Activated CD4-positive, alpha-beta T cell treated with anti-CD3 and anti-CD28 coated beads for 1 hour (primary cell): ENCODE measurements at regions not wholly inside any gene's neighbourhood (a gene's known extent, or its start where the extent isn't known, plus 50 kb on each side); places are given as distances from the start of the nearest gene placed in this dataset.

Experiments
- DNase-seq: peaks from one replicate; pipeline ENCODE4 v3.0.0-alpha.2; 2020

DNA sequence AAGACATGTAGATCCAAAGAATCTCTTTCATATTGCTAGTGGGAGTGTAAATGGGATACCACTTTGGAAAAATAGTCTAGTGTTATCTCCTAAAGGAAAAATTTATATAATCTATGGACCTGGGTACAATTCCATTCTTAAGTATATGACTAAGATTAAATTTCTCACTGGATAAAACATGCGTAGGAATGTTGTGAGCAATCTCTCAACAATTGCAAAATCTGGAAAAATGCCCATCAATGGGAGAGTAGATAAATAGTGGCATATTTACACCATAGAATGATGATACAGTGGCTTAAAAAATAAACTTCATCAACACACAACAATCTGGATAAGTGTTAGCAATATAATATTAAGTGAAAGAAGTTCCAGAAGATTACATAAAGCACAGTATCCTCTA is 469.5 kb downstream of the MAN2A1 start:
- DNase-seq, result no peak

DNA sequence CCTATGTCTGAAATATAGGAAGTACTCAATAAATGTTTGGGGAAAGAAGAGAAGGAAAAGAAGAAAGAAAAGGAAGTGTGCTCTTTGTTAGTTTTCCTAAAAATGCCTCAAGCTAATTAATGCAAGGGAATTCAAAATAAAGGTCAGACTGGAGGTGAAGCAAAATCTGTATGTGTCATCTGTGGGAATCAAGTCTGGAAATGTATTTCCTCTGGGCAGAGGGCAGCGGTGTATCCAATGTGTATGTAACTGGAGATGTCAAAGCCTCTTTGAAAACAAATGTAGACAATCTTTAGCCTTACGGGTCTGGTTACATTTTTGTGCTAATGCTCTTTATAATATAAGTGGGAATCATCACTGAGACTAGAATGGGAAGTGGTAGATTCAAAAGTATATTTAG is 471.4 kb downstream of the MAN2A1 start:
- no peak for DNase-seq

DNA sequence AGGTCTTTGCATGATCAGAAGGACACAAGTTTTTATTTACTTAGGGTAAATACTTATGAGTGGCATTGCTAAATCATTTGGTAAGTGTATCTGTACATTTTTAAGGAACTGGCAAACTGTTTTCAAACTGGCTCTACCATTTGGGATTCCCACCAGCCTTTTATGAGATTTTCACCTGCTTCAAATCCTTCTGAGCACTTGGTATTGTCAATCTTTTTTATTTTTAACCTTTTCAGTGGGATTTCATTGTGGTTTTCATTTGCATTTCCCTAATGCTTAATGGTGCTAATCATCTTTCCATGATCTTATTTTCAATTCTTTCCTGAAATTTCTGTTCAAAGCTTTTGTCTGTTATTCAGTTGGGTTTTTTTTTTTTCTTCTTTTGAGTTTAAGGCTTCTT is 475.6 kb downstream of the MAN2A1 start:
- no peak for DNase-seq

DNA sequence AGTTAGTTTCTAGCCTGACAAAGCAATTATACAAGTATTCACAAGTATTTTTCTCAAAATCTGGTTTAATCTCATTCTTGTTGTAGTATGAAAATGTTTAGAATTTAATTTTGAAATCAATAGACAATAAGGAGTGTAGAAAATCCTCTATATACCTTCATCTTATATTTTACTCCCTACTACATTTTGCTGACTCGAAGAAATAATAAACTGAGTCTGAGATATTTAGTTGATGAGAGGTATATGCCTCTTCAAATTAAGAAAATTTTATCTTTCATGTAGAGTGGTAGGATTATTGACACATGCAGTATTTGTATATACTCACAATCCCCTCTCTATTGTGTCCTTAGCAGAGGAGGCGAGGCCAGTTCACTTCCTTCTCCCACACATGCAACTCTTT is 477.7 kb downstream of the MAN2A1 start:
- no peak for DNase-seq

DNA sequence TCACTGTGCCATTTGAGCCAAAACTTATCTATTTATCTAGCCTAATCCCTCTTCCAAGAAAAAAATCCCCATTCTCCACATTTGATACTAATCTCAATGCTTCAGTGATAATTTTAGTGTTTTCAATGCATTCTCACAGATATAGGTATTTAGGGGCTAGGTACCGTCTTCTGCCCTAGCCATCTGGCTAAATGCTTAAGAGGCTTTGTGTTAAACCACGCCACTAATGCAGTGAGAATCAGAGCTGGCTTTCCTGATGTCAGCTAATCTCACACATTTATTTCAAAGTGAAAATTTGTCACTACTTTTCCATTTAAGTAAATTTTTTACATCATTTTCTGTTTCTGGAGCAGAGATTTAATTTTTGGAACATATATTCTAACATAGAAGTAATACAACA is 479.7 kb downstream of the MAN2A1 start:
- no peak for DNase-seq

DNA sequence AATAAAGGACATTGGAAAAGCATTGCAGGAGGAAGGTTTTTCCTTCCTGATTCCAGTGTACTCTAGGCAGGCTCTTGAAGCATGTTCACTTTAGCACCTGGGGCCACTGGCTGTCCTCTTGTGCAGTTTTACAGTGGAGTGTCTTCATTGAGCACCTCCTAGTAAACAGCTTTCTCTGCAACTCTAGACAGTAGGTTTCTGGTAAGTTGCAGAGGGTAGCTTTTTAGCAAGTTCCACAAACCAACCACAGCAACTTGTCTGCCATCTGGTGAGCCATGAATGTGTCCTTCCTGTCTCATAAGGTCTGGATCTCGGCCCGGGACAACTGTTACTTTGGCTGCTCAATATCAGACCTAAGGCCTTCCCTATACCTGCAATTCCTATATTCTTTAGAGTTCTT is 488.0 kb downstream of the MAN2A1 start:
- no peak for DNase-seq

DNA sequence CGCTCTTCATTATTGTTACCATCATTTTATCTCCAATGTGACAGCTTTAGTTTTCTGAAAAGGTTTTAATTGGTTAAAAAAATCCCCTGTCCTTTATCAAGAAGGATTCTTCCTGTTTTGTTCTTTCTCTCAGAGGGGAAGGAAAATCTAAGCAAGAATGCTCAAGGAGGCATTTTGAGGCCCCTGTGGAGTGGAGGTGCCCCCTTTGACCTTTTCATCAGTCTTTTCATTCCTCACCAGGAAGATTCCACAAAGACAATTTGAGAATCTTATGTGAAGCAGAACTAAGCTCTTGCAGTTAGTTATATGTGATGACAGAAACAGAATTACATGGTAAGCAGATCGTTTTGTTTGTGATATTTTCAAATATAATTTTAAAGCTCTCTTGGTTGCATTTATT is 489.6 kb downstream of the MAN2A1 start:
- DNase-seq, result no peak

DNA sequence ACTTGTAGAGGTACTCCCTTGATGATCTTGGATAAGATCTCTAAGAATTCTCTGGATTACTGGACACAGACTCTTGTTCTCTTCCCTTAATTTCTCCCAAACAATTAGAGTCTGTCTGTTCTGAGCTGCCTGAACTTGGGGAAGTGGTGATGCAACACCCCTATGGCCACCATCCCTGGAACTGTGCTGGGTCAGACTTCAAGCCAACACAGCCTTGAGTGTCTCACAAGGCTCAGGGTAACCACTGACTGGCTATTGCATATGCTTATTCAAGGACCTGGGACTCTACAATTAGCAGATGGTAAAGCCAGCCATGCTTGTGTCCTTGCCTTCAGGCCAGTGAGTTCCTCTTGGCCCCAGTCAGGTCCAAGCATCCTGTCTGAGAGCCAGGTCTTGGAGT is 504.5 kb downstream of the MAN2A1 start:
- DNase-seq, result no peak

DNA sequence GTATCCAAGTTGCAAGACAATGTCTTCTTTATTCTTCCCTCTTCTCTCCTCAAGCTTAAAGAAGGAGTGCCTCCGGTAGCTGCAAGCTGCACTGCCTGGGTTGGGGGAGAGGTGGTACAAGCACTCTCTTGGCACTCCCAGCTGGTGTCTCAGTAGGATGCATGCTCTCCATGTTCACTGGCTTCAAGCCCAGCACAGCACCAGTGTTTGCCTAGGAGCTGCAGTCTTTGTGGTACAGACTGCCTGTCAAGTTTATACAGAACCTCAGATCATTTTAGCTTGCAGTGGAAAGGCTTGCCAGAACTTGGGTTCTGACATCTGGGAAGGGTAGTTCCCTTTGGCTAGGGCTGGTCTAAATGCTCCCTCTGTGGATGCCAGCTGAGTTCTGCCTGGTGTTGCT is 505.6 kb downstream of the MAN2A1 start:
- no peak for DNase-seq

DNA sequence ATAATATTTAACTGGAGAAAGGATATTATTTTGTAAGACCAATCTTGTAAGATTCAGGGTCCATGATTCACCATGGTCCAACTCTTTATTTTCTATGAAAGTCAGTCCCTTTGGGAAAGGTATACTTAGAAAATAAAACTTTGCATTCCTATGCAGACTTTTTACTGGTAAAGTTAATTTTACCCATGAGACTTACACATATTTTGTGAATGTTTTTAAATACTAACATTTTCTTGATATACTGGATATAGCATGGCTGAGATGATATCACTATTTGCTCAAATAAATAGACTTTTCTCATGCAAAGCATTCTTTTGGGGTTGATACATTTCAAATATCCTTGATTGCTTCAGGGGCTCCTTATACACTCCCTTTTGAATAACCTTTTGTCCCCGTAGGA is 512.1 kb downstream of the MAN2A1 start:
- DNase-seq, result no peak

DNA sequence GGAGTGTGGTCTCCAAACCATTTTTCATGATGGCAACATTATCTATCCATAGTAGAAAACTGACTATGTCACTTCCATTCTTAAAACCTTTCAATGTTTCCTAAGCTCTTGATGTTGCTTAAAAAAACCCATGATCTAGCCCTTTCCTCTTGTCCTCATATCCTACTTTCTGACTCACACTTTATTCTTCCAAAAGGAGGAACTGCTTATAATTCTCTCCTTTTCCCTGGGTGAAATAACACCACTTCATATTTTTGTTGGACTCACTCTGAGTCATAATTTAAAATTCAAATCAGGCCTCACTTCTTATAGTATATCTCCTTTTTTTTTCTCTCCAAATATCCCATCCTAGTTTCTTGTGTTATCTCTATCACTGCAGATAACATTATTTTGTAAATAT is 513.9 kb downstream of the MAN2A1 start:
- no peak for DNase-seq

DNA sequence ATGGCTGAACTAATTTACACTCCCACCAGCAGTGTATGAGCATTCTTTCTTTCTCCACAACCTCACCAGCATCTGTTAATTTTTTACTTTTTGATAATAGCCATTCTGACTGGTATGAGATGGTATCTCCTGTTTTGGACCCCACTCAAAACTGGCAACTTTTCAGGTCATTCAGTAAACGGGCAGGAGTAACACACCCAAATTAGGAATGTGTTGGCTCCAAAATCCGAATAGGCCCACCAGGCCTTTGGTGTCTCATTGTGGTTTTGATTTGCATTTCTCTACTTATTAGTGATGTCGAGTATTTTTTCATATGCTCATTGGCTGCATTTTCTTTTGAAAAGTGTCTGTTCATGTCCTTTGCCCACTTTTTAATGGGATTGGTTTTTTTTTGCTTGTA is 517.1 kb downstream of the TMEM232 start:
- no peak for DNase-seq

DNA sequence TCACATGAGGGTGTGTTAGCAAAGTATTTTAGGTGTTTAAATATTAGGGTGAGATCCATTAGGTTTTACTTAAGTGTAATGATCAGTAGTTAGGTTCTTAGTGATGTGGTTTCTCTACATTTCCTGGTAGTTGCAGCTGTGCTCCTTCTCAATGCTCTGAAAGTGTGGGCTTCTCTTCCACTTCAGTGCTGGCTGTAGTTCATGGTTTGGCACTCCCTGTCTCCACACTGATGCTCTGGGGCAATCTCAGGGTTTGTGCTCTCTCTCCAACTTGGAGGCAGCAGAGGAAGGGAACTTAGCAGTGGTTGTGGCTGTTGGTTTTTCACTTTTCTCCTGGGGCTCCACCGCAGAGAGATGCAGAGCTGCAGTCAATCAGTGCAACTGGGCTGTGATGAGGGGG is 507.5 kb downstream of the TMEM232 start:
- no peak for DNase-seq

DNA sequence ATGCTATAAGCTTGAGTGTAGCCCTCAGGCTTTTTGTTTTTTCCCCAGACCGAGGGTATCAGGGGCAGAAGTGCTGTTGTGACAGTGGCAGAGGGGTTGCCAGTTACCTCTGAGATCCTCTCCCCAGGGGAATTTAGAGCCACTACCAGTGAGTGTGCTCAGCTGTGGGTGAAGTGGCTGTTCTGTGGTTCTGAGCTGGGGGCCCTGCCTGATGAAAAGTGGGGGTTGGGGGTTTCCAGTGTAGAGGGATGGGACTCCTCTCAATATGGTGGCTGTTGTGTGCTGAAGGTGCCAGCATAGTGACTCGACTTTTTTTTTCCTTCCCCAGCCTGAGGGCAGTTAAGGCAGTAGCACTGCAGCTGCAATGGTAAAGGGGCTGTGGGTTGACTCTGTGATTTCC is 506.7 kb downstream of the TMEM232 start:
- no peak for DNase-seq

DNA sequence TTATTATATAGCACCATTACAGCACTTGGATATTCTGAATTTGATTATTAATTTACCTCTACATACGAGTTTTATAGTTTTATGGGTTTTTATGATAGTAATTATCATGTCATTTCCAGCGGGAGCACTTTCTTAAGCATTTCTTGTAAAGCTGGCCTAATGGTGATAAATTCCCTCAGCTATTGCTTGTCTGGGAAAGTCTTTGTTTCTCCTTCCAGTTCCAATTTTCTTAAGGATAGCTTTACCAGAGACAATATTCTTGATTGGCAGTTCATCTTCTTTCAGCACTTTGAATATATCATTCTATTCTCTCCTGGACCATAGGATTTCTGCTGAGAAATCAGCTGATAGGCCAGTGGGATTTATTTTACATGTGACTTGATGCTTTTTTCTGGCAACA is 505.4 kb downstream of the TMEM232 start:
- DNase-seq, result no peak

DNA sequence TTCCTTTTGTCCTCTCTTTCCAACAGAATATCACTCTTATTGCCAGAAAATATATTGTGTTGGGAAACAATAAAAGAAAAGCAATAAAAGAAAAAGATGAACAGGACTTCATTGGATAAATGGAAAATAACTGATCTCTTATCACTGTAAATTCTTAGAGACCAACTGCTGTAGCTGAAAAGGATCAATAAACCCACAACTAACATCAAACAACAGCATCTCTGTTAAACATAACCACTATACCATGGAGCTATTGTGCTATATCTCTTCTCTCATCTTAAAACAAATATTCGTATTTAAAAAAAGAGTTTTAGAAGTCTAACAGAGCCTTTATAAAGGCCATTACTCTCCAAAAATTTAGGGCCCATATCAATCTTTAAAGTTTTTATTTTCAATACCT is 502.4 kb downstream of the TMEM232 start:
- no peak for DNase-seq

DNA sequence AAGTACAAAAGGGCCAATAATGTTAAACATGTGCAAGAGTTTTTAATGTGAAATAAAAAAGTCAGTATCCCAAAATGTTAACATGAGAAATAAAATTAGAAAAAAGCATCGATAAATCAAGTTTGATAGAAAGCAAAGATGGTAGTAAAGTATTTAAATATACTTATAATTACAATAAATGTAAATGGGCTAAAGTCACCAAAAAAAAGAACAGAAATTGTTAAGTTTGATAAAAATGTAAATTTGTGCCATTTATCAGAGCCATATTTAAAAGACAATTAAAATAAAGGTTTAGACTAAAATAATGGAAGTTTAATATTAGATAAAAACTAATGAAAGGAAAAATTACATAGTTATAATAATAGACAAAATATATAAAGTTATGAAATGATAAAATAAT is 500.5 kb downstream of the TMEM232 start:
- no peak for DNase-seq

DNA sequence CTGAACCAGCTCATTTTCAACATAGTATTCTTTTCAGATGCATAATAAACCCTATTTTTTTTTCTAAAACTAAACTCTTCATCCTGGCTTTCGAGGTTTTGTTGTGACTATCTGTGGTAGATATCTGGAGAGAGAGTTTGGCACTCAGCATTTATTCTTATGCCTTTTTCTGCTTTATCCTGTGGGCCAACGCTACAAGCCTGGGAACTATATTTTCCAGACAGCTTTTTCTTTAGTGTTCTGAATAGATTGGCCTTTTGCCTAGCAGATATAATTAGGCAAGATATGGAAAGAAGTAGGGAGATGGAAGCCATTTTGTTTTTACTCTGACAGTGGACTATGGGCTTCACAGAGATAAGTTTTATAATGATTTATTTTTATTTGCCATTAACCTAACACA is 486.7 kb downstream of the TMEM232 start:
- DNase-seq, result no peak

DNA sequence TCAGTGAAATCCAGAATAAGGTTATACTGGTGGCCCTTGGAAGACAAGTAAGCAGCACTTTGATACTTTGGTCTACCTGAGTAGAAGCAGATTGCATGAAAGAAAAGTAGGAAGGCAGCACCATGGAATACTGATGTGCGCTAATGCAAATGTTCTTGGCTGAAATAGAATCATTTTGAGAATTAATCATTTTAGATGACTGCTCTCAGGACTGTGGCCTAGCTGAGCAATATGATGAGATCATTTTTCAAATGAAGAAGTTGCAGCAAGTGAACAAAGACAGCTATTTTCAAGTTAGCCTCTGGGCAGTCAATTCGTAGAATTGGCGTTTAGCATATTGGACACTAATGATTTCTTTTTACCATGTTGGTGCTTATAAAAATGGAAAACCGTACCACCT is 483.5 kb downstream of the TMEM232 start:
- DNase-seq, result no peak

DNA sequence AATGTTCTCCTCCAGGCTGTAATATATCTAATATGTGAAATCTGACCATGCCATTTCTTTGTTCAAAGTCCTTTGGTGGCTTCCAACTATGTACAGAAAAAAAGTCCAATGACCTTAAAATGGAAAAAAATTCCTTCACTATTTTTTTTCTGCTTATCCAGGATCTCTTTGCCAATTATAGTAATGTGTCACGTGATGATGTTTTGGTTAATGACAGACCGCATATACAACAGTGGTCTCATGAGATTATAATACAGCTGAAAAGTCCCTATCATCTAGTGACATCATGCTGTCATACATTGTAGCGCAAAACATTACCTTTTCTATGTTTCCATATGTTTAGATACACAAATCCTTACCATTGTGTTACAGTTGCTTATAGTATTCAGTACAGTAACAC is 477.6 kb downstream of the TMEM232 start:
- DNase-seq, result no peak

DNA sequence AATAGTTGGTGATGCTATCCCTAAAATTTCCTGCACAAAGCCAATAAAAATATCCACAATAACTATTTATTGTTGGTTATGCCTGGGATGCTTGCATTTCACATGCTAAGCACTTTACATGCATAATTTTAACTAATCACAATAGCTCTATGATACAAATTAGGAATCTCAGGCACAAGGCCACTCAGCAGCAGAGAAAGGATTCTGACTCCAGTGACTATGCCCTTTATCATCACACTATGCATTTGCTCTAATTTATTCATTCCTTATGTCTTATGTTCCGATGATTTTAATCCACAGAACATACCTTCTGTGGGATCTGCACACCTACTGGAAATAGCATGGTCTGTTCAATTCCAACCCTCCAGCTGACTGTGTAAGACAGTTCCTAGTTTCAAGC is 476.1 kb downstream of the TMEM232 start:
- no peak for DNase-seq

DNA sequence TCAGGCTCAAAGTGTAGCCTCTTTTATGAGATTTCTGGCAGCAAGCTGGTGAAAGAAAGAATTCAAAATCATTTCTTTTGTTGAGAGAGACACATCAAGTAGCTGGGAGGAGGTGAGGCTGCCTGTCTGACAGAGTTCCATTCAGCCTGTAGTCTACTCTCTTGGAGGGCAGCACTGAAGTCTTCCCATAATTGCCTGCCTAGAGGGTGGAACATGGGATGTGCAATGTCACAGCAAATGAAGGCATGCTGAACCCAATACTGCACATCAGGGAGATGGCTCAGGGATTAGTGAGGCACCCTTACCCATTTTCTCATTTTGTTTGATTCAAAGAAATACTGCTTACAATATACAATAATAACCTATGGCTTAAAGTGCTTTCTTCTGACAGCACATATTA is 475.7 kb downstream of the TMEM232 start:
- no peak for DNase-seq

DNA sequence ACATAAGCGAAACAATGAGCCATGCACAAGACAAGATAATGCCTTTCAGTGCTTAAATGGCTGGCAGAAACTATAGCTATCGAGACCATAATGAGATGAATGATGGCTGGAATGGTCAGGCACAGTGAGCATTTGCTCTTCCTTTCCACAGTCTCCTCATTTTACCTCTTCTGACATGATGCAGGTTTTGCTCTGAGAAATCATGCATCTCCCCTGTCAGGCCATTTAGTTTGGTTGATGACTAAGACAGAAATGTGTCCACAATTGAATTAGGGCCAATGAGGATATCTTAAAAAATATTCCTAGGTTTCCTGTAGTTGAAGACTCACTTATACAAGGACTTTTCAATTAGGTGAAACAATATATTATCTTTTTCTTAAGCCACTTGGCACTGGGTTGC is 475.1 kb downstream of the TMEM232 start:
- no peak for DNase-seq

DNA sequence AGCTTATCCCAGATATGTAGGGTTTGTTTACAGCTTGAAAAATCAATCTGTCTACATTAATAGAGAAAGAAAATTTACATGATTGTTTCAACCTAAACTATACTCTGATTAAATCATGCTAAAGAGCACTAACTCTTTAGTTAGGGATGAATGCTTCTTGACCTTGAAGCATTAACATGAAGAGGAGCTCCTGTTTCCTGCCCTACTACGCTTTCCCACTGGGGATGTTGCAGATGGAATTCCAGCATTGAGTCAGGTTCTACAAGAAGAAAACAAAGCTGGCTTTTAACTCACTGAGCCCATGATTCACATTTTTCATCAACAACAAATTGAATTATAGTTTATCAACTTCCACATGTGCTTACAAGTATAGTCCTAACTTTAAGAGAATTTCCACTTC is 471.3 kb downstream of the TMEM232 start:
- DNase-seq, result no peak

DNA sequence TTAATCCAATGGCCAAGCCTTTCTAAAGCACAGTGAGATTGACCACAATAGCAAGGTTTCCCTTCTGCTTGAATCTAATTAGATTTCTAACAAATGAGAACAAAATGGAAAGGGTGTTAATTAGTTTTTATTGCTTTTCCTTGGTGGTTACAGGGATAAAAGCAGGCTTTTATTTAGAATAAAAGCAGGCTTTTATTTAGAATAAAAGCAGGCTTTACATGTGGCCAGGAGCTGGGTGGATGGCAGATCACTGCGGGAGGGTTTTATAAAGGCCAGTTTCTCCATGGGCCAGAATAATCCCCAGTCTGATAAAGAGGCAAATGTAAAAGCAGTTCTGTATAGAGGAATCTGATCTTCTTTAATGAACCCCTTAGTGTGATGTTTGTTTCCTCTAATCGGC is 470.2 kb downstream of the TMEM232 start:
- DNase-seq, result no peak

DNA sequence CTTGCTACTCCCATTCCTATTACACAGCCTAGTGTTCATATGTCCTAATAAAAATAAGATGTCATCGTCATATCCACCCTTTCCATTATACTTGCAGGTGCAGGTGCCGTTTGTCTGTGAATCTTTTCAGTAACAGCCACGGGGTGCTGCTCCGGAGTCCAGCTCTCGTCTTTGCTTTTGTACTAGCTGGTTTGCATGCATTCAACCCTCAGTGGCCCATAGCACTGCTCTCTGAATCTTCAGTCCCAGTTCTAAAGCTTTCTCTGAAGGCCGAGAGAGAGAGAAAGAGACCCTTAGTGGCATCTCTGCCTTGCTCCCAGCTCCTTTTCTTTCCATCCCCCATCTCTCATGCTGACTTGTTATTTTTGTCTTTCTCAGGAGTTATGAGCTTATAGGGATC is 468.5 kb downstream of the TMEM232 start:
- DNase-seq, result no peak
